Cerebellar cortex (tissue), 1 donor: ENCODE measurements at regions not wholly inside any gene's neighbourhood (a gene's known extent, or its start where the extent isn't known, plus 50 kb on each side); places are given as distances from the start of the nearest gene placed in this dataset.
A peak's percentile ranks its signal among the peaks of the same experiment; 100 is the strongest.
"Not testable (repeated sequence)": the region's sequence is repeated elsewhere in the genome, so short reads cannot be mapped to it uniquely, and the experiment has no call there.

ENCODE experiments used
- DNase-seq: peaks from one replicate; pipeline ENCODE4 v3.0.0-alpha.2; 2015; ENCODE audit warnings: low spot score

DNA sequence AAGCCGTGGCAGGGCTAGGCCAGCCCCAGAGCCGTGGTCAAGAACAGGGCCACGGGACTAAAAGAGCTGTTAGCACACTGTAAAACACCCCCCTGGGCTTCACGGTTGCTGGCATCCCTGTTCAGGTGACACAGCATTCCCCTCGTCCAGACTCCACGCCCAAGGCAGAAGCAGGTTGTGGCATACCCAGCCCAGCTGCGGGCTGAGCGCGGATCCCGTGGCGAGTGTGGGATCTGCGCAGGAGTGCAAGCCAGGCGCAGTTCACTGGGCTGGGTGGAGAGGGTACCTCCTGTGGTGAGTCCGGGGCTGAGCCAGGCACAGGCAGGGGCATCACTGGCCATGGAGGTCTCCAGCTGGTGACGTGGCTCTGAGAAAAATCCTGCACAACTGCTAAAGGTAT, 199.1 kb downstream of the FZD1 start:
- DNase-seq: no peak

DNA sequence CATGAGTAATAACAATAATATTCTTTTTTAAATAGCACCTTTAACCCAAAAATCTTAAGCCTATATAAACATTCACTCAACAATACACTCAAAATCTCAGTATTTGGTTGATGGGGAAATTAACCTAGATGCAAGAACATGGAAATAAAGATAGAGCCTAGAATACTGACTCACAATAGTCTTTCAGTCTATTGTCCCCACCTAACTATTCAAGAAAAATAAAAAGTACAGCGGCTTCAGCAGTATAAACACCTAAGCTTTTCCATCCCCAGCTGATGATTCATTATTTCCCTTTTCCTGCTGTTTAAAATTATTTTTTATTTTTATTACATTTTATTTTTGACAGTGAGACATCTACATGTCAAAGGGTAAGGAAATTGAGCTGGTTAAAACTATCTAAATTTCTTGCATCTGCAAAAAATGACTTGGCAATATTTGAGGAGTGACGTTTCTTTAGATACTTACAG, 201.4 kb downstream of the FZD1 start:
- DNase-seq: no peak

DNA sequence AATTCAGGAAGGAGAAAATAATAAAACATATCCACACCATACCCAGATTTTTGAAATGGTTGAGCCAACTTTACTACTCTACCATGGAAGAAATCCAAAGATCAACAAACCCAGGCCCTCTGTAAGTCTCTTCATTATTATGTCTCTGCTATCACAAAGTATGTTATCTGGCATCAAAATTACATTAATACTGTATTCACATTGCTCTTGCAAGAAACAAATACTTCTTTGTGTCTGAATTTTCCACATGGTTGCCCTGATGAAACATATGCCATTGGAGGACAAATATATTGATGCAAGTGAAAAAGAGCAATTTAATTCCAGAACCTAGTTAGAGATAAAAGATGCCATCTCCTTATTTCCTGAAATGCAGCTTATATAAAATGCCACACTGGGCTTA, 204.0 kb downstream of the FZD1 start:
- peak; percentile 22 for DNase-seq

DNA sequence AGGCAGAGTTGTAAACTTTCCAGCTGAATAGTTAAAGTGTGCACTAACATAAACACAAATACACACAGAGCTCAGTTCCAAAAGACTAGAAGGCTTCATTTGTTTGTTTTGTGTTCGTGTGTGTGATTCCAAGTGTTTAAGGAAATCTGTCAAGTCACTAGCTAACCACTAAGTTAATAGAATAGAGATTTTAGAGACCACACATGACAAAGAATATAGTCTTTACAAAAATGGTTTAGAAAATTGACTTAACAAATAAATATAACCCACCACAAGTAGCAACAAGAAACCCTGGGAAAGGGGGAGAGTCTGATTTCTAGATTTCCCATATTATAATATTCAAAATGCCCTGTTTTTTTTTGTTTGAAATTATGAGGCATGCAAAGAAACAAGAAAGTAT, 209.4 kb downstream of the FZD1 start:
- no peak for DNase-seq

DNA sequence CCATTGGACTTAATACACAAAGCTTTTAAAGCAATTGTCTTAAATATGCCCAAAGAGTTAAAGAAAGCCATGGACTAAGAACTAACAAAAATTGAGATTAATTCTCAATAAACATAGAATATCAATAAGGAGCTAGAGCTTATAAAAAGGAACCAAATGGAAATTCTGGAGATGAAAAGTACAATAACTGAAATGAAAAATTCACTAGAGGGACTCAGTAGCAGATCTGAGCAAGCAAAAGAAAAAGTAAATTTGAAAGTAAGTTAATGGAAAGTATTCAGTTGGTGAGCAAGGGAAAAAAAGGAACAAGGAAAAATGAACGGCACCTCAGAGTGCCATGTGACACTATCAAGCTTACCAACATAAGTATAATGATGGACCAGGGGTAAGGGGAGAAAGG, 209.8 kb downstream of the FZD1 start:
- no peak for DNase-seq

DNA sequence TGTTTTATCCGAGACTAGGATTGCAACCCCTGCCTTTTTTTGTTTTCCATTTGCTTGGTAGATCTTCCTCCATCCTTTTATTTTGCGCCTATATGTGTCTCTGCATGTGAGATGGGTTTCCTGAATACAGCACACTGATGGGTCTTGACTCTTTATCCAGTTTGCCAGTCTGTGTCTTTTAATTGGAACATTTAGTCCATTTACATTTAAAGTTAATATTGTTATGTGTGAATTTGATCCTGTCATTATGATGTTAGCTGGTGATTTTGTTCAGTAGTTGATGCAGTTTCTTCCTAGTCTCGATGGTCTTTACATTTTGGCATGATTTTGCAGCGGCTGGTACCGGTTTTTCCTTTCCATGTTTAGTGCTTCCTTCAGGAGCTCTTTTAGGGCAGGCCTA, 216.2 kb downstream of the FZD1 start:
- DNase-seq: not testable (repeated sequence)

DNA sequence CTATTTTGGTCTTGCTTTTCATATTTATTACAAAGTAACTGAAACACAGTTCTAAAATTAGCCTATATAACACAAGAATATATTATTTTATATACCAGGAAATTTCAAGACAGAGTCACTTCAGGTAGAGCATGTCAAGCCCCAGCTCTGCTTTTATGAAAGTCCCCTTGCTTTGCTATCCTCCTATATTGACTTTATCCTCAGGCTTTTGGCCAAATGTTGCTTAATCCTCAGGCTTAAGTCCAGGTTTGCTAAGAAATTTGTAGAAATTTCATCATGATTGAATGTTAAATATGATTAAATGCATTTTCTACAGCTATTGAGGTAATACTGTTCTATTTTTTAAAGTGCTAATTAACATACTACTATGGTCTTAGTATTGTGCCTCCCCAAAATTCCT, 227.6 kb downstream of the FZD1 start:
- DNase-seq: no peak

DNA sequence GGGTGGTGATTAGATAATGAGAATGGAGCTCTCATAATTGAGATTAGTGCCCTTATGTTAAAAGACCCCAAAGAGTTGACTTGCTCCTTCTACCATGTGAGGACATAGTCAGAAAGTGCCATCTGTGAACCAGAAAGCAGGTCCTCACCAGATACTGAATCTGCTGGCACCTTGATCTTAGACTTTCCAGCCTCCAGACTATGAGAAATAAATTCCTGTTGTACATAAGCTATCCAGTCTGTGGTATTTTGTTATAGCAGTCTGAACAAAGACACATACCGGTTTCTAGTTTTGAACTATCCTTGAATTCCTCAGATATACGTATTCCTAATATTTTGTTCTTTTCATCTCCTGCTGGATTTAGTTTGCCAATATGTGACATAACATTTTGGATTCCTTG, 228.1 kb downstream of the FZD1 start:
- DNase-seq: no peak

DNA sequence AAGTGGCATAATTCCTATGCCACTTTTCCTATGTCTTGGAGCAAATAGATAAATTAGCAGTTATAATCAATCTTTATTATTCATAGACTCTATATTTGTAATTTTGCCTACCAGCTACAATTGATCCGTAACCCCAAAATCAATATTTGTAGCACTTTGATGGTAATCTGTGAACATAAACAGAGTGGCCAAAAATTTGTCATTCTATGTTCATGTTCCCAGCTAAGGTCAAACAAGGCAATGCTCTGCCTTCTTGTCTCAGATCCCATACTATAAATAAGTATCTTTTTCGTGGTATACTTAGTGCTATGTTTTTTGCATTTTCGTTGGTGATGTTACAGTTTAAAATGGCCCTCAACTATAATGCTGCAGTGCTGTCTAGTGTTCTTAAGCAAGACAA, 228.5 kb downstream of the FZD1 start:
- DNase-seq: no peak

DNA sequence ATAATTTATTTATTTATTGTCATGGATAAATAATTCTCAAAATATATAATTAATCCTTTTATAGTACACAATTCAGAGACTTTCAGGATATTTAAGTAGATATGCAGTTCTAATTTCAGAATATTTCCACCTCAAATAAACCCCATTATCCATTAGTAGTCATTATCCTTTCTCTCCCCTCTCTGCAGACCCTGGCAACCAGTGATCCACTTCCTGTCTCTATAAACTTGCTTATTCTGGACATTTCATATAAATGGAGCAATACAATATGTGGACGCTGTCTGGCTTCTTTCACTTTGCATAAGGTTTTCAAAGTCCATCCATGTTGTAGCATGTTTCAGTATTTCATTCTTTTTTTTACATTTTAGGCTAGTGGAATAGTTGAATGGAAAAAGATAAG, 230.2 kb downstream of the FZD1 start:
- no peak for DNase-seq

DNA sequence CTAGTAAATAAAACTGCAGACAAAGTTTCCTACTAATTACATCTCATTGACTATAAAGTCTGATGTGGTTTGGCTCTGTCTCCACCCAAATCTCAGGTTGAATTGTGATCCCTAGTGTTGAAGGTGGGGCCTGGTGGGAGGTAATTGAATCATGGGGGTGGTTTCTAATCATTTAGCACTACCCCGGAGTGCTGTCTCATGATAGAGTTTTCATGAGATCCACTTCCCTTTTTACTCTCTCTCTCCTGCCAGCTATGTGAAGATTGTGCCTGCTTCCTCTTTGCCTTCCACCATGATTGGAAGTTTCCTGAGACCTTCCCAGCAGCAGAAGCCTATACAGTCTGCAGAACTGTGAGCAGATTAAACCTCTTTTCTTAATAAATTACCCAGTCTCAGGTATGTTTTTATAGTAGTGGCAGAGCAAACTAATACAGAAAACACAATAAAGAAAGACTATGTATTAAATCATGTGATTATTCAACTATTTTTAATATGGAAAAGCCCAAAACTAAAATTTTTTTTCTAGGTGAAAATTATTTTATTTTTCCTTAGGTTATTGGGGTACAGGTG, 232.1 kb downstream of the FZD1 start:
- no peak for DNase-seq

DNA sequence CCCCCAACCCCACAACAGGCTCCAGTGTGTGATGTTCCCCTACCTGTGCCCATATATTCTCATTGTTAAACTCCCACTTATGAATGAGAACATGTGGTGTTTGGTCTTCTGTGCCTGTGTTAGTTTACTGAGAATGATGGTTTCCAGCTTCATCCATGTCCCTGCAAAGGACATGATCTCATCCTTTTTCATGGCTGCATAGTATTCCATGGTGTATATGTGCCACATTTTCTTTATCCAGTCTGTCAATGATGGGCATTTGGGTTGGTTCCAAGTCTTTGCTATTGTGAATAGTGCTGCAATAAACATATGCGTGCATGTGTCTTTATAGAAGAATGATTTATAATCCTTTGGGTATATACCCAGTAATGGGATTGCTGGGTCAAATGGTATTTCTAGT, 233.0 kb downstream of the FZD1 start:
- not testable (repeated sequence) for DNase-seq

DNA sequence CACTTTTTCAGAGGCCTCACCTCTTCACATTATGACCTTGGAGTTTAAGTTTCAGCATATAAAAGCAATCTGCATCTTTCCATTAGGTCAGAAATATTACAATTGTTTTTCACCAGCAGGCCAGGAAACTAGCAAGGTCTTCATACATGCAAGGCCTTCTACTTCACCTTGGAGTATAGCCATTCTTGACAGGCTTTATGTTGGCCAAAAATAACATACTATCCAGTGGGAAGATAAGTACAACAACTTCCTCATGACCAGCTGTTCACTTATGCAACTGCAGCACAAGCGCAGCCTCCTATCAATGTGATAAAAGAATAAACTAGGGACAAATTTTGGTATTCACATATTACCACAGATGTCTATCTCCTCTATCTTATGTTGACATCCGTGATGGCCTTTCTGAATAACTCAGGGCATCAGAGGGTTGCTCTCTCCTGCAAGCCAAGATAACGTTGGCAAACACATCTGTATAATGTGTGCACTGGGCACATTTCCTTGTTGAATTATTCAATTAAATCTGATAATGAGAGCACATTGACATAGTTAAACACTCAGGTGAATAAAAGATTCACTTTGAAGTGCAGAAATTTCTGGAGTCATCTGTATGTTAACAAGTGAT, 239.8 kb downstream of the FZD1 start:
- DNase-seq: no peak

DNA sequence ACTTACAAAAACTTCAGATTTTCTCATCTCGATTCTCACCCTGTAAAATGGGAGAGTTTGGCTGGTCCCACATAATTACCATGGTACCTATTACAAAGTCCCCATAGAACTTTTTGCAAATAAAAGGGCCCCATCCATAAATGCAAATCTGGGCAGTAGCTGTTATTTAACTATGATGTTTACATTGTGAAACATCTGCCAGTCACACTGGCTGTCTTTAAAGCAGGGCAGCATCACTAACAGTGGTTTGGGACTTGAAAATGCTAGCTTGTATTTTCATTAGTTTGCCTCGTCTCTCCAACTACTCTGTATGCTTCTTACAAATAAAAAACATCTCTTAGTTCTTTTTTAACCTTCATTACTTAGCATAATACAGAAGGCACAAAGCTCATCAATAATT, 240.7 kb downstream of the FZD1 start:
- no peak for DNase-seq

DNA sequence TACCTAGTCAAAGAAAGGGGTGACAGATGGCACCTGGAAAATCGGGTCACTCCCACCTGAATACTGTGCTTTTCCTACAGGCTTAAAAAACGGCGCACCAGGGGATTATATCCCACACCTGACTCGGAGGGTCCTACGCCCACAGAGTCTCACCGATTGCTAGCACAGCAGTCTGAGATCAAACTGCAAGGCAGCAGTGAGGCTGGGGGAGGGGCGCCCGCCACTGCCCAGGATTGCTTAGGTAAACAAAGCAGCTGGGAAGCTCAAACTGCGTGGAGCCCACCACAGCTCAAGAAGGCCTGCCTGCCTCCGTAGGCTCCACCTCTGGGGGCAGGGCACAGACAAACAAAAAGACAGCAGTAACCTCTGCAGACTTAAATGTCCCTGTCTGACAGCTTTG, 242.7 kb downstream of the FZD1 start:
- DNase-seq: not testable (repeated sequence)

DNA sequence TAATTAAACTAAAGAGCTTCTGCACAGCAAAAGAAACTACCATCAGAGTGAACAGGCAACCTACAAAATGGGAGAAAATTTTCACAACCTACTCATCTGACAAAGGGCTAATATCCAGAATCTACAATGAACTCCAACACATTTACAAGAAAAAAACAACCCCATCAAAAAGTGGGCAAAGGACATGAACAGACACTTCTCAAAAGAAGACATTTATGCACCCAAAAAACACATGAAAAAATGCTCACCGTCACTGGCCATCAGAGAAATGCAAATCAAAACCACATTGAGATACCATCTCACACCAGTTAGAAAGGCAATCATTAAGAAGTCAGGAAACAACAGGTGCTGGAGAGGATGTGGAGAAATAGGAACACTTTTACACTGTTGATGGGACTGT, 247.6 kb downstream of the FZD1 start:
- DNase-seq: not testable (repeated sequence)

DNA sequence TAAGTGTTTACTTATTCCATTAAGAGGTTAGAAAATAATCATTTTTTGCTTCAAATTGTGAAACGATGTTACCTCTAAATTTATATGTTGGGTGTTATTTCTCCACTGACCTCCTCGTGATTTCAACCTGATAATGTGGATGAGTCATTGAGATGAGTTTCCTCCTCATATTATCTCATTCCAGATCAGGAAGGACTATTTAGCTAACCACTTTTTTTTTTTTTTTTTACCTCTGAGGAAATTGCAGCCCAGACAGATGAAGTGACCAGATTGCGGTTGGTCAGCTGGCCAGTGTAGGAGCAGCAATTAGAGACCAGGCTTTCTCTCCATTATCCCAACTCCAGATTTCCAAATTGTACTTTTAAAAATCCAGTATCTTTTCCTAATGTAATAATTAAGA, 248.7 kb downstream of the FZD1 start:
- DNase-seq: no peak

DNA sequence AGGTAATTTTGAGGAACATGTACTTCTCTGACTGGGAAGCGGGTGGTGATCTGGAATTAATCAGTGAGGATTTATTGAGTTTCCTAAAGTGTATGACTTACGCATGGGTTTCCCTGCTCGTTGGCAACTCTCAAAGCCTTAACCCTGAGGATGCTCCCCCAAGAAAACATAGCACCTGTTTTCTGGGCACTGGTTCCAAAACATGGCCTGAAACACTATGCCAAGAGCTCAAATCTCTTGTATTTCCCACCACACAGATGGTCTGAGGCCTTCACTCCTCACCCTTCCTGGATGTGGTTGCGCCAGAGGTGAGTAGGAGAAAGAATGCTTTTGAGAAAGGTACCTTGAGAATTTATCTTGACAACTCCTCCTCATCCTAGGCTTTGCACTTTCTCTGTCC, 250.4 kb downstream of the FZD1 start:
- DNase-seq: peak; percentile 59

DNA sequence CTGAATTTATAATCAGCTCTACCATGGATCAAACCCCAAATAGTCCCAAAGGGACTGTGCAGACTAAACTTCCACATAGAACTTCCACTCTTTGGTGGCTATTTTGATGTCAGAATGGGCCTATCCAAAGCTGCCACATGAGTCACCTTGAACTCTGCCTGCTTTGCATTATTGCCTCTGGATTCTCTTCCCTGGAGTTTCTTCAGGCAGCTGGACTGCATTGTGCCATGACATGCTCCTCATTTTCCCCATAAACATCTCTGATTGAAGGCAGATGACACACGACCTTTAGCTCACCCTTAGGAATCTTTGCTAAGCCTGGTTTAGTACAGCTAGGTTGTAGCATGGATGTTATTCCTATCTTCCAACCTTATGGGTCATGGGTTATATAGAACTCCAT, 251.7 kb downstream of the FZD1 start:
- DNase-seq: no peak

DNA sequence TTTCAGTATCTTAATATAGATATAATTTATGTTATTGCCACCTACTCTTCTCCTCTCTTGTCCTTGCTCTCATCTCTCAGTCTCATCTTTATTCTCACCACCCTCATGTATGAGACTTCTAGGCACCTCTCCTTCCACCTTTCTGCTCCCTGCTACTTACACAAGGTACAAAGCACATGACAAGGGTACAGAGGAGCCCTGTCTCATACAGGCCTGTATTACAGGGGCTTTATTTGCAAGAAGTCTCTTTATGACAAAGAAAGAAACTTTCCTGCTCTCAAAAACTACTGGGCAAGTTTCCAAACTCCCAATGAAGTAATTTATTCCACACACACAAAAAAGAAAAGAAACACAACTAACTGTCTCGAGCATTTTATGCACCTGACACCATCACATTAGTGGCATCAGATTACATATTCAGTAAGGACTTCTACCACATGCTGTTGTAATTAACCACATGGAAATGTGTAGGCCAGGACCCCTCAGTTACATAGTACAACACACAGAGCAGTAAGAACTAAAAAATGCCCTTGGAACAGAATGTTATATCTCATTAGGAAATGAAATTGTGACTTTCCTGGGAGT, 253.1 kb downstream of the FZD1 start:
- DNase-seq: no peak

DNA sequence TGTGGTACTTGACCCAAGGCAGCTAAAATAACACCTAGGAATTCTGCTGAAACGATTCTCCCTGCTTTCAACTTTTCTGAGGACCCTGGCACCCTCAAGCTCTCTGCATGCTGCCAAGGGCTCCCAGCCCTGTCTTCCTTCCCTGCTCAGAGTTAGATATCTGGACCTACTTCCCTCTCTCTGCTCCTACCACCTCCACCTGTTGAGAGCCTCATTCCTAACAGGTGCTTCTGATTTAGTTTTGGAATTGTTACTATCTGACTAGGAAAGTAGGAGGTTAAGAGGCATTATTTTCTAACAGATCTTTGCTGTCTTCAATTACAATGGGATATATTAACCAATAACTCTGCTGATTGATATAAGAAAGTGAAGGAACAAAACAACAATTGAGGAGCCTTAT, 253.8 kb downstream of the FZD1 start:
- no peak for DNase-seq

DNA sequence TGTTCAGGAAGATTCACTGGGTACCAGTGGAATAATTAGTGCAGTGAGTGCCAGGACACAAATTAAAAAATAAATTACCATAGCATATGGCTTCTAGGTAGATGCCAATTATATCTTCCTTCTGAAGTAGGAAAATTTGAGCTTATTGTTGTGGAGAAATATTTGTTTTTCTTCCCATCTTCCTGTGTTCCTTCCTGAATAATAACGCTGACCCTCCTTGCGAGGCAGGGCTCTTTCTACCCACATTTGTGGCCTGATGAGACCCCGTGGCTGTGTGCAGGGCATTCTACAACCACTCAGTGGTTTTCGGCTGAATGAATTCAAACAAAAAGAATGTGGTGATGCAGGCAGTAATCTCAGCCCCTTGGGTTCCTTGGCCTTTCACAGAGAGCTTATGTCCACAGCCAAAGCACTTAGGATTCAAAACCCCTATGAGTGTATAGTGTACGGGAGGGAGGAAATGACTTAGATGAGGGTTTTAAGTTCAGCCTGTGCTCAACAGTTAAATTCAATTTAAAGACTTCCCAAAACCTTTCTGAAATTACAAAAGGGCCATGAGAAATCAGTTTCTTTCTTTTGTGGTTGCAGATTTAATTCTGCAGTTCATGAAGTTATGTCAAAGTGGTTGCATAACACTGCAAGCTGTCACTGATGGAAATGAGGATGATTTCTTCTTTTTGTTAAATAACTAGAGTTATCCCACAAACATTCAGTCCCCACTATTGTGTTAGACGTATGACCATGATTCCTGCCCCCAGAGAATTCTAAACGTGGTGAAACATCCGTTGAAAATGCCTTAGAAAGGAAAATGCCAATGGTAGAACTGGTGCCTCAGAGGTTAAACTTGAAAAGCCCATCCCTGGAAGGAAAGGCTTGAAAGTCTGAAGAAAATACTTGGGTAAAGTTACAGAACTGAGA, 255.3 kb downstream of the FZD1 start:
- DNase-seq: peak; percentile 84

DNA sequence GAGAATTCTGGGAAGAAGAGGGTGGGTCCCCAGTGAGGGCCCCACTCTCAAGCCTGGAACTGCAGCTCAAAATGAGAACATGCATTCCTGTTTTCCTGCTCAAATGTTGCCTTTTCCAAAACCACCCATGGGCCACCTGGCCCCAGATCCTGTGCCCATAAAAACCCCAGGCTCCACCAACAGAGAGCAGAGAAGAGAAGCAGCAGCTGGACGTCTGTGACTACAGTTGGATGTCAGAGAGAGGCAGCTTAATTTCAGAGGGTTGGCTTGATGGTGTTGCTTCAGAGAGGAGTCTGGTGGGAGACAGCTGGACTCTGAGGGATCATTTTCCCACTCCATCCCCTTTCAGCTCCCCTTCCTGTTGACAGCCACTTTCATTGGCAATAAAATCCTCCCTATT, 256.4 kb downstream of the FZD1 start:
- DNase-seq: peak; percentile 35
